ENCODE measurements at regions not wholly inside any gene's neighbourhood (a gene's known extent, or its start where the extent isn't known, plus 50 kb on each side); places are given as distances from the start of the nearest gene placed in this dataset.

DNA sequence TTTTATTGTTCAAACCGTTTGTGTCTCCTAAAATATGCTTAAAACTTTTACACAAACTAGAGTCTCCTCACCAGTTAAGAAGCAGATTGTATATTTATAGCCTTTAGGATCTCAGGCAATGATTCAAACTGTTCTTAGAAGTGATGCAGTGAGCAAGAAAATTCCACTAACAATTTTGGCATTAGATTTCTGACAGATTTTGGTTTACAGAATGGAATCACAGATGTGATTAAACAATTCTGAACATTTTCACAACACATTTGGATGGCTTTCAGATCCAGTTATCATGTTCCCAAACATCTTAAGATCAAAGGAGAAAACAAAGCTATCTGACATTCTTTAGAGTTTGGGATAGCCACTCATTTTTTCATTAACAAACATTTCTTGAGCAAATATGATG is 181.7 kb upstream of the RIOK2 start:
- no peak for TF ChIP-seq ZFX (IDR thresholded peaks at IDR 0.05)
- TF ChIP-seq, protein P1, sequence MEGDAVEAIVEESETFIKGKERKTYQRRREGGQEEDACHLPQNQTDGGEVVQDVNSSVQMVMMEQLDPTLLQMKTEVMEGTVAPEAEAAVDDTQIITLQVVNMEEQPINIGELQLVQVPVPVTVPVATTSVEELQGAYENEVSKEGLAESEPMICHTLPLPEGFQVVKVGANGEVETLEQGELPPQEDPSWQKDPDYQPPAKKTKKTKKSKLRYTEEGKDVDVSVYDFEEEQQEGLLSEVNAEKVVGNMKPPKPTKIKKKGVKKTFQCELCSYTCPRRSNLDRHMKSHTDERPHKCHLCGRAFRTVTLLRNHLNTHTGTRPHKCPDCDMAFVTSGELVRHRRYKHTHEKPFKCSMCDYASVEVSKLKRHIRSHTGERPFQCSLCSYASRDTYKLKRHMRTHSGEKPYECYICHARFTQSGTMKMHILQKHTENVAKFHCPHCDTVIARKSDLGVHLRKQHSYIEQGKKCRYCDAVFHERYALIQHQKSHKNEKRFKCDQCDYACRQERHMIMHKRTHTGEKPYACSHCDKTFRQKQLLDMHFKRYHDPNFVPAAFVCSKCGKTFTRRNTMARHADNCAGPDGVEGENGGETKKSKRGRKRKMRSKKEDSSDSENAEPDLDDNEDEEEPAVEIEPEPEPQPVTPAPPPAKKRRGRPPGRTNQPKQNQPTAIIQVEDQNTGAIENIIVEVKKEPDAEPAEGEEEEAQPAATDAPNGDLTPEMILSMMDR (conservative IDR thresholded peaks at IDR 0.05) = no peak
- no peak overlapping the region for H3K27ac ChIP-seq

DNA sequence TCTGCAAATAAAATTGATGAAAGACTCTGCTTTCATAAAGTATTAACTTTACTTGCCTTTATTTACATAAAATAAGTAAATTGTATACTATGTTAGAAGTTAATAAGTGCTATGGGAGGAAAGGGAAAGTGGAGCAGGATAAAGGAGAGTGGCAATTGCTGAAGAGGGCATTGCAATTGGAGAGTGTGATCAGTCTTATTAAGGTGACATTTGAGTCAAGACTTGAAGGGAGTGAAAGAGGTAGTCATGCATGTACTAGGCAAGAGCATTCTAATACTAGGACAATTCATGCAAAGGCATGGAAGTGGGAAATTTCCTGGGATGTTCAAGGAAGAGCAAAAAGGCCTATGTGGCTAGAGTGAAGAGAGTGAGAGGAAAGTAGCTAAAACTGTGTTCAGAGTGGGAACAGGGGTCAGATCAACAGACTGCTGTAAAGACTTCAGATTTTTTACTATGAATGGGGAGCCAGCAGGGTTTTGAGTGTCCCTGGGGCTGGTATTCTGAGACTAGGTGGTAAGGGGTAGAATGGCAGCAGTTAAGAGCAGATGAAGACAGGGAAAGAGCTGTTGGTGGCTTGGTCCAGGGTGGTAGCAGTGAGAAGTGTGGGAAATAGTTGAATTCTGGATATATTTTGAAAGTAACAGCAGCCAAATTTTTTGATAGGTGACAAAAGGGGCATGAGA is 182.3 kb upstream of the RIOK2 start:
- TF ChIP-seq ZFX (IDR thresholded peaks at IDR 0.05) = no peak
- TF ChIP-seq, protein P1 (conservative IDR thresholded peaks at IDR 0.05) = no peak
- no peak overlapping the region for H3K27ac ChIP-seq

DNA sequence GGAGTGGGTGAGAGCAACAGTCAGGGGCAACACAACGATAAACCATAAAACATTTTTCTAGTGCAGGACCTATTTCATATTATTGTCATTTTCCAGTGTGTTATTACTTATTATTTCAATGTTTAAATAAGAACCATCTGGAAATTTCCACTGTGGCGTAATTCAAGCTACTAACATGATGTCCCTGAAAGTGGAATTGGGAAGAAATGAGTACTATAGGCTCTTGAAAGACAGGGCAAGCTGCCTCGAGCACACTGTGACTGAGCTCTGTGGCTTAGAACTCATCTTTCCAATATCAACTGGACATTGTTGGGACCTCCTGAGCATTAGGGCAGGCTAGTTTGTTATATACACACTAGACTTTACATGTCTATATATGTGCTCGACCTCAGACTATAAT is 182.9 kb upstream of the RIOK2 start:
- no peak for TF ChIP-seq ZFX (IDR thresholded peaks at IDR 0.05)
- TF ChIP-seq, protein P1 (conservative IDR thresholded peaks at IDR 0.05) = no peak
- H3K27ac ChIP-seq = no peak overlapping the region

DNA sequence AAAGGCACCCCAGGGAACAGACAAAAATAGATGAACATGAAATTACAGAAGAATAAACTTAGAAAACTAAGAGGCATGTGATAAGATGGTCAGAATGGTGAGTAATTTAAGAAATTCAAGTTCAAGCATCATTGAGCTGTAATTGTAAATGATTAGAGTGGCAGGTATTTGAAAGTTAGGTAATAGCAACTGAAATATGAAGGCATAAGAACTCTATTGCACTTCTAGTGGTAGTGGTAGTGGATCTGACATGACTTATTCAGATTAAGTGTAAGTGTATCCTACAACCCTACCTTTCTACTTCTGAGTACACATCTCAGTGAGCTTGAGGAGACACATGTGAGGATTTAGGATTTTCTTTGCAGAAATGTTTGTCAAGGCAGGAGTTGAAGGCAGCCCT is 192.9 kb upstream of the RIOK2 start:
- no peak for TF ChIP-seq ZFX (IDR thresholded peaks at IDR 0.05)

DNA sequence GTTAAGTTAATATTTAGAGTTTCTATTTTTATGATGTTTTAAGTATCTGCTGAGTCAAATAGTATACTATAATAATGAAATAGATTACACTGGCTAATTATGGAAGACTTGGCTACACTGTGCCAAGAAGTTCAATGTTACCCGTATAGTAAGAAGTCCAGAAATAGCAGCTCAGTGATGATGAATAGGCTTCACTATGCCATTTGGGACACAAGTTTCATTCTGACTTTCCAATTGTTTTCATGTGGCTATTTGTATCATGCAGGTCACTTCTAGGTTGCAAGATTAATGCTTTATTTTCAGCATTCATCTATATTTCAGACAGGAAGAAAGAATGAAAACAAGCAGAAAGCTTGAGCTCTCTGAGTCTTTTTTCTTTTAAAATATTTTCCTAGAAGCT is 194.5 kb upstream of the RIOK2 start:
- TF ChIP-seq, protein P1 (conservative IDR thresholded peaks at IDR 0.05) = no peak
- TF ChIP-seq ZFX (IDR thresholded peaks at IDR 0.05) = no peak
- no peak overlapping the region for H3K27ac ChIP-seq

More for the DNA sequence above, 192.9 kb upstream of the RIOK2 start:
- no peak overlapping the region for H3K27ac ChIP-seq

DNA sequence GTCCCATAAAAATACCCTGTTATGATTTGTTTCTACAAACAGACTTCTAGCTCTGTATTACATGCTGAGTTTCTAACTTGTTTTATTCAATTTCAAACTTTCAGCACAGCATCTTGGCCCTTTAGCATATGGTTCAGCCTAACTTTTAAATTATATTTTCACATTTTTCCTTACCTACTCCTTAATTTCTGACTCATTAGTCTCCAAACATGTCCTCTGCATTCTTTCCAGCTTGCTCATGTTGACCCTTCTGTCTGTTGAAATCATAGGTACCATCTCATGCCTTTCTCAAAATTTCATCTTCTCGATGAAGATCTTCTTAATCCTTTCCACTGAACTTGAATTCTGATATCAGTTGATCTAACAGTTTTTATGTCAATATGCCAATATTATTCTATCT is 200.9 kb upstream of the RIOK2 start:
- TF ChIP-seq, protein P1 (conservative IDR thresholded peaks at IDR 0.05) = no peak
- TF ChIP-seq ZFX (IDR thresholded peaks at IDR 0.05) = no peak

DNA sequence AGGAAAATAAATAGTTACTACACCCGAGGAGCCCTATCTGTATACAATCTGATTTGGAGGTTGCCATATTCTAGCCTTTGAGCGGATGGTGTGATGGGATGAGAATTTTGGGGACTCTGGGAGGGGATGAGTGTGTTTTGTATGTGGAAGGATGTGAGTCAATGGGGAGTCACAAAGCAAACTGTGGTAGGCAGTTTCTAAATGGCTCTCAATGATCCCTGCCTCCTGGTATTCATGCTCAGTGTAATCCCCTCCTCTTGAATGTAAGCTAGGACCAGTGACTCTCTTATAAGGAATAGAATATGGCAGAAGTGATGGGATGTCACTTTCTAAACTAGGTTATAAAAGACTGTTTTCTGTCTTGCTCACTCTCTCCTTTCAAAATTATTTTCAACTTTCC is 205.7 kb upstream of the RIOK2 start:
- no peak for TF ChIP-seq ZFX (IDR thresholded peaks at IDR 0.05)
- TF ChIP-seq, protein P1 (conservative IDR thresholded peaks at IDR 0.05) = no peak
- no peak overlapping the region for H3K27ac ChIP-seq

More for the DNA sequence above, 200.9 kb upstream of the RIOK2 start:
- no peak overlapping the region for H3K27ac ChIP-seq

DNA sequence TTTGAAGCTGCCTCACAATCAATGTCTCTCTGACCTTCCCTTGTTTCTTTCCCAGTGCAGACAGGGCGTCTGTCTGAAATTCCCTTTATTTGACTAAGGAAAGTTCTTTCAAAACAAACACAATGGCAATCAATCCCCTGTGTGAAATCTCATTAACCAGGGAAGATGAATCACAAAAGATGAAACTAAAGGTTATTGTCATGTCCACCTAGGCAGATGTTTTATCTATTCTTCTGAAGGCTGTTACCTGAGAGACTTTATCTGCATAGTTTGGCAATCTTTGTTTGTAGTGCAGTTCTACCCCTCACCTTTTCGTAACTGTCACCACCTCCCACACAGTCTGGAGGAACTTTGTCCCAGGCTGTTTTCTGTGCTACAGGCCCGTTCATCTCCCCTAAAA is 217.5 kb upstream of the RIOK2 start:
- no peak for TF ChIP-seq ZFX (IDR thresholded peaks at IDR 0.05)
- TF ChIP-seq, protein P1 (conservative IDR thresholded peaks at IDR 0.05) = no peak
- no peak overlapping the region for H3K27ac ChIP-seq

Data from C4-2B (cell line).